ENCODE measurements at regions not wholly inside any gene's neighbourhood (a gene's known extent, or its start where the extent isn't known, plus 50 kb on each side); places are given as distances from the start of the nearest gene placed in this dataset.

DNA sequence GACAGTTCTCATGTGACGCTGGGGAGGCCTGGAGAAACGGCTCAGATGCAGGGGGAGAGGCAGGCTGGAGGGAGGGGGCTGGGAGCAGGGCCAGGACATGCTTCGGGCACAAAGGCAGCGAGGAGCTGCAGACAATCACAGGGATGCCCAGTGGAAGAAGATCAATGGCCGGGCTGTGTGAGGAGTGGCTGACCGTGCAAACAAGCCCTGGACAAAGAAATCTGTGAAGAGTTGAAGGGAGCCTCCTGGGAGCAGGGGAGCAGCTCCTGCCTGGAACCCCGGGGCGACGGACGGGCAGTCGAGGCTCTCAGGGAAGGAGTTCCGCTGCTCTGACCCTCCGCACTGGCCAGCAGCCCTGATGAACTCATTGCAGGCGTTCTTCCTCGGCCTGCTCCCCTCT lies 126.7 kb upstream of the B3GAT1 start:
- no peak for DNase-seq

GRCh38 chr11:134537941-134538340 lies 125.9 kb upstream of the B3GAT1 start:
- DNase-seq: no peak

DNA sequence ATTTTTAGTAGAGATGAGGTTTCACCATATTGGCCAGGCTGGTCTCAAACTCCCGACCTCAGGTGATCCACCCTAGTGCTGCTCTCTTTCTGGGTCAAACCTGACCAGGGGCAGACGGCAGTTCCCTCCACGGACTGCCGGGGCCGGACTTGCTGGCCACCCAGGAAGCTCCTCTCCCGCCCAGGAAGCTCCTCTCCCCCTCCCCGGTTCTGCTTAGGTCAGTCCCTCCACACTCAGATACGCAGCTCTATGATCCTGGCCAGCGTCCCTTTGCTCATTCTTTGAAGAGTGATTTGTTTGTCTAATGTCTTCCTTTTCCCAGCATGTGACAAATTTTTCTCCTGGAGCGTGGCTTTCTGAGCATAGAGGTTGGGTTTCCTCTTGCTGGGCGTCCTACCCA lies 125.3 kb upstream of the B3GAT1 start:
- no peak for DNase-seq

GRCh38 chr11:134536677-134537076 lies 124.6 kb upstream of the B3GAT1 start:
- no peak for DNase-seq

GRCh38 chr11:134536219-134536618 lies 124.2 kb upstream of the B3GAT1 start:
- no peak for DNase-seq

DNA sequence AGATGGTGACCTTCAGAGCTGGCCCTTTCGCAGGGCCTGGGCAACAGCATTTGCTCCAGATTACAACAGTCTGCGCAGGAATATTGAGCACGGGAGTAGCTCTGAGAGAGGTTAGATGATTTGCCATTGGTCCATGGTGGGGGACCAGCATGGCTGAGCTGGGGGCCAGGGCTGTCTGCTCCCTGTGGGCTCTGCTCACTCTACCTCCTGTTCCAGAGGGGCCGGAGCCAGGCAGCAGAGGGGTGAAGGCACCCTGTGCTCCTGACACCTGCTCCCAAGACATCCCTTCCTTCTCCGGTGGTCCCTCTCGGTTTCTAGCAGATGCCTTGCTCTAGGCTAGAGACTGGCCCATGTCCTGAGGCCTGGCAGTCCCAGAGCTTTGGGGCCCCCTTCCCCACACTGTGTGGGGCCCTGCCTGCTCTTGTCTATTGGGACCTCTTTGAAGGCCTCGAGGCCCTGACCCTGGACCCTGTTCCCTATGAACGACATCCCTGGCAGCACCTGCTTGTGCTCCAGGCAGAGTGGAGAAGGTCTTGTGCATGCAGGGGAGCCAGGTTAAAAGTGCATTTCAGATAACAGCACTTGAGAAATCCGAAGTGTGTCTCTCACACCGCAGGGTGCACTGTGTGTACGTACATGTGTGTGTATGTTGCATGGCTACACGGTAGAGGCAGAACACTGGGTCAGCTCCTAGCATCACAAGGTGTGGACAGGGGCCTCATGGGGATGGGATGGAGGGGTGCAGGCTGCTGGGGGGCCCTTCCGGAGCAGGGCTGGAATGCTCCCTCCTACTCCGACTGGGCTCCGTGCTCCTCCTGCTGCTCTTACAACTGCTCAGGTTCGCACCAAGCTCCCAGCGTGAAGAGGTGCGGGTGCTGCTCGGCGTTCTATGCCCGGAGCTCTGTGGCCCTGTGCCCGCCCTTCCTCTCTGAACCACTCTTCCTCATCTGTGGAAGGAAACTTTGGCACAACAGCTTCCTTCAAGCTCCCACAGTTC lies 123.3 kb upstream of the B3GAT1 start:
- no peak for DNase-seq

DNA sequence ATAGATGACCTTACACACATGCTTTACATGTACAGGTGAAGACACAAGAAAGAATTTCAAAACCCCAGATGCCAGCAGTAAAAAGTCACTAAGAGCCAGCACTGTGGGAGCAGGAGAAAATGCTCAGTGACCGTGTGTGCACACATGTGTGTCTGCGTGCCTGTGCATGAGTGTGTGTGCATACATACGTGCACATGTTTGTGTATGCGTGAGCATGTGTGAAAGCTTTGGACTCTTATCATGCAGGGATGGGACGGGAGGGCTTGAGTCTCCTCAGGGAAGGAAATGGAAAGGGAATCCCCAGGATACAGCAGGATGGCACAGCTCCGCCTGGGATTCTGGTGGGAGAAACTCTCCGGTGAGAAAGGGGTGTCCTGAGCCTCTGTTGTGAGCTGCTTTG lies 121.5 kb upstream of the B3GAT1 start:
- DNase-seq: no peak

GRCh38 chr11:134532921-134533421 lies 120.9 kb upstream of the B3GAT1 start:
- no peak for DNase-seq

DNA sequence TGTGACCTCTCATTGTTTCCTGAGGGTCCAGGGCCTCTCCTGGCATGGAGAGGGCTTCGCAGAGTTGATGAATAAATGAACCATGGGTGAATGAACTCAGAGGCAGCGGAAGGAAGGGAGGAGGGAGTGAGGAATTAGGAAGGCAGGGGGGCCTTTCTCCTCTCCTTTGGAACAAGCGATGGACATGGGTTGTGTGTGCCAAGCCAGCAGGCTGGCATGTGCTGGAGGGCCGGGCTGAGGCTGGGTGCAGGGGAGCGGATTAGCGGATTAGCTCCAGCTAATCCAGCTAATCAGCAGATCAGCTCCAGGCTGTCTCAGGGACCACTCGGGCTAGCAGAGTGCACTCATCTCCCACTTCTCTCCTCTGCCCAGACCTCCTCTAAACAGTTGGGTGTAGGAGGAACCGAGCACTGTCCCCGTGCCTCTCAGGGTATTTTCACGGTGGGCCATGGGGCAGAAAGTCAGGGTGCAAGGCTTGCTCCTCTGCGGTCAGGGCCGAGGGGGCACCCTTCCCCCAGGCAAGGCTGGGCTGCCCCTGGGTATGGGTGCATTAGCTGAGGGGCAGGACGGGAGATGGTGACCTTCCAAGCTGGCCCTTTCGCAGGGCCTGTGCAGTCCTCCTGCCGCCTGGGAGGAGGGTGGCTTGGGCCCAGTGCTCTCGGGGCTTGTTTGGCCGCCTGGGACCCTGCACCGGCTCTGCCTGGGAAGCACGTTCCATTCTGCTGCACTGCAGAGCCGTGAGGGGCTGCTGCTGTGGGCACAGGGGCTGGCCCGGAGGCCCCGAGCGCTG lies 120.3 kb upstream of the B3GAT1 start:
- no peak for DNase-seq

- no peak for DNase-seq
Observed at GRCh38 chr11:134531327-134532130, 119.5 kb upstream of the B3GAT1 start.

- no peak for DNase-seq
Observed at GRCh38 chr11:134530636-134531326, 118.7 kb upstream of the B3GAT1 start.

DNA sequence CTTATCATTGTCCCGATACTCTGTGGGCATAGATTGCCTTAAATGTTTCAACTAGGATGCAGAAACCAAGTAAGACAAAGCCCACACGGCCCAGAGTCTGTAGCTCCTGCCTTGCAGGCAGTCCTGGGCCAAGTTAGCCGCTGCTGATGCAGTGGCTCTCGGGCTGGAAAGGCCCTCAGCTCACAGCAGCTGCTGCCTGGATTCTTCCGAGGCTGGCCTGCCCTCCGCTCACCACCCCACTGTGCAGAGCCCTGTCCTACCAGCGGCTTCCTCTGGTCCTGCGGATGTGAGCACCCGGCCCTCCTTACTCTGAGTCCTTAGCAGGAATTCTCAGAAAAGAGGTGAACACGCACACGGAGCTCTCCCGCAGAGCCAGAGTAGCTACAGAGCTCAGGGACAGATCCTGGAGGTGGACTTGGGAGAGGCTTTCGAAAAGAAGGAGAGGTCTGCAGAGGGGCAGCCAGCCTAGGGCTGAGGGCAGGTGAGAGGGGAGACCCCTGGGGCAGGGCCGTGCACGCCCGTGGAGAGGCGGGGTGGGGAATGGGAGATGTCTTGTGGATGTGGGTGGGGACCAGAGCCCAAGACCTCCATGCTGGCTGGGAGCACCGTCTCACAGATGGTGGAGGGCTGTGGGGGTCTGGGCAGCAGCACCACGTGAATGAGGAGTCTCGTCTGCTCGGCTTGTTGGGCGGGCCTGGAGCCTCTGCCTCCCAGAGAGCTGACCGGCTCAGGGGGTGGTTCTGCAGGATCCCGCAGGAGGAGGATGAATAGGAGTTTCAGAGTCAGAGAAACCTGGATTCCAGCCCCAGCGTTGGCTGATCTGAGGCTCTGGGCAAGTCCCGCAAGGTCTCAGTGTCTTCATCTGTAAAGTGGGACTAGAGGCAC lies 117.4 kb upstream of the B3GAT1 start:
- no peak for DNase-seq

GRCh38 chr11:134528453-134528852 lies 116.4 kb upstream of the B3GAT1 start:
- DNase-seq: no peak

DNA sequence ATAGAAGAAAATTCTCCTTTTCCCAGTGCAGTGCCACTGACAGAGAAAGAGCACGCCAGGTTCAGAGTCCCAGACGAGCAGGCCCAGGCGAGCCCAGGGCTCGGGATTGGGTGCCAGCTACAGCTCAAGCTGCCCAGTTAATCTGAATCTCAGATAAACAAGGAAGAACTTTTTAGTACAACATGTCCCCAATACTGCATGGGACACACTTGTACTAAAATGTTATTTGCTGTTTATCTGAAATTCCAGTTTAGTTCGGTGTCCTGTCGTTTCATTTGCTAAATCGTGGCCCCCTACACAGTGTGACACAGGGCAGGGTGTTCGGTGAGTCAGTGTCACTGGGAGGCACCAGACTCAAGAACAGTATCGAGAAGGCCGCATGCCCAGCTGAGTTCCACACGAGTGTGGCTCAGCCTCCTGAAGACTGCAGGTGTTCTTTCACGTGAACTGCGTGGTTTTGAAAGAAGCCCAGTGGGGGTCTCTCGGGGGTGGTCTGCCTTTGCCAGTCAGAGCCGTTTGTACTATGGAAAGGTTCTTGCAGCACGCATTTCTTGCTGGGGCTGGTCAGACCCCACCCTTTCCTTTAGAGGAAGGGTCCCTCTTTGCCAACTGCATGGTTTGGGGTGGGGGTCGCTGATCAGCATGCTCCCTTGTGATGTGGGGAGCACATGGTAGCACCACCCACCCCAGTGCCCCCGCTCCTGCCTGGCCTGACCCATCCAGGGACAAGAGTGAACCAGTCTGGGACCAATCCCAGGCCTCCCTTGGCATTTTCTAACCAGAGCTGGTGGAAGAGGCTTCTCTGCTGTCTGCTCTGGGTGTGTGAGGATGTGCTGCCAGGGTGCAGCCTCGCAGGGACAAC lies 115.6 kb upstream of the B3GAT1 start:
- DNase-seq: no peak

GRCh38 chr11:134524896-134525845 lies 113.1 kb upstream of the B3GAT1 start:
- DNase-seq: no peak

DNA sequence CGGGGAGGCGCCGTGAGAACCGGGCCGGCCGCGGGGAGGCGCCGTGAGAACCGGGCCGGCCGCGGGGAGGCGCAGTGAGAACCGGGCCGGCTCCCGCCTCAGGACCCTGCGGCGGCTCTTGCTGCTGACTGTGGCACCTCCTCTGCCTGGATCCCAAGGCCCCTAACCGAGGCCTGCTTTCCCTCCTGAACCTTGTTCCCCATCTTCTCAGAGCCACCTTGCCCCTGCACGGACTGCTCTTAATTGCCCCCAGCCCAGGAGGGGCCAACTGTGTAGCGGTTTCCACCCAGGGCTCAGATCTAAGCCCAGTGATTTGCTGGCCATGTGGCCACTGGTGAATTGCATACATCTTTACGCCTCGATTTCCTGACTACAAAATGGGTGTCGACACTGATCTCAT lies 112.2 kb upstream of the B3GAT1 start:
- no peak for DNase-seq

DNA sequence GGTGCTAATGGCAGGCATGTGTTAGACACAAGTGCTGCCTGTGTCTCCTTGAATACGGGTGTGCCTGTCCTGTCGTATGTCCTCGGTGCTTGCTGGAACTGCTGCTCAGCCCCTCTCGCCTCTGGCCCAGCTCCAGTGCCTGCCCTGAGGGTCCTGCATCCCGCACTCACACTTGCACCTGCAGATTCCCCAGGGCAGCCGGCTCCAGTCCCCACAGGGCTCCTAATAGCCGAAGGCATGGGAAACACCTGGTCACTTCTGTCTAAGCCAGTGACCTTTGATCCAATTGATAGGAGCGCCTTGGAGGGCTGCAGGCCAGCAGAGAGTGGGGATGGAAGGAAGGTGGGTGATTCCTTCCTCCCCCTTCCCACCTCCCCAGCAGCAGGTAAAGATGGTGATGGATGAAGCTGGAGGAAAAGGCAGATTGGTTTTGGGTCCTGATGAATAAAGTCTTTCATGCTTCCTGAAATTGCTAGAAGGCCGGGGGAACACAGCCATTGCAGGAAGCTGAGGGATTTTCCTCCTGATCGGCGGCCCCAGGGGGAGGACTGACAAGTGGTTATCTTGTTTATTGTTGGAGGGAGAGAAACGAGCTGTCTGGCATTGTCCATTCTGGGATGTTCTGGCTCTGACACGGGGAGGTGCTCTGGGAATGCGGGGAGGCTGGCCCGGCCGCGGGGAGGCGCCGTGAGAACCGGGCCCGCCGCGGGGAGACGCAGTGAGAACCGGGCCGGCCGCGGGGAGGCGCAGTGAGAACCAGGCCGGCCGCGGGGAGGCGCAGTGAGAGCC lies 110.9 kb upstream of the B3GAT1 start:
- DNase-seq: no peak

Data from midbrain (tissue), 1 donor.